HEK293T (cell line): ENCODE measurements at regions not wholly inside any gene's neighbourhood (a gene's known extent, or its start where the extent isn't known, plus 50 kb on each side); places are given as distances from the start of the nearest gene placed in this dataset.

ENCODE experiments used
- CTCF ChIA-PET: fragments of 350-600 bp; formaldehyde crosslinking; extraction: SDS; loops from one replicate; lab custom pipeline; 2021; ENCODE audit warnings: antibody characterized with exemption, inconsistent platforms; lab: Yijun Ruan, JAX
- POLR2A ChIA-PET: fragments of 350-600 bp; formaldehyde crosslinking; extraction: SDS; loops from one replicate; lab custom pipeline; 2020; ENCODE audit warnings: antibody characterized with exemption, inconsistent platforms; lab: Yijun Ruan, JAX
- DNase-seq: peaks from one replicate; pipeline ENCODE4 v3.0.0; 2012; ENCODE audit warnings: mixed read lengths; ENCODE audit errors: extremely low spot score
- ARNT ChIP-seq: fragments of 450-650 bp; IDR thresholded peaks from 2 replicates; pipeline ENCODE4 v1.6.1; 2017; ENCODE audit warnings: mild to moderate bottlenecking
- BHLHE40 ChIP-seq: fragments of 450-650 bp; IDR thresholded peaks from 2 replicates; pipeline ENCODE4 v1.6.1; 2016; ENCODE audit warnings: mild to moderate bottlenecking, moderate library complexity, borderline replicate concordance
- CTBP1 ChIP-seq: fragments of 450-650 bp; IDR thresholded peaks from 2 replicates; pipeline ENCODE4 v1.6.1; 2016; ENCODE audit warnings: borderline replicate concordance
- ELF4 ChIP-seq: fragments of 450-650 bp; IDR thresholded peaks from 2 replicates; pipeline ENCODE4 v1.6.1; 2017; ENCODE audit warnings: antibody characterized with exemption
- FOXA1 ChIP-seq: fragments of 450-650 bp; IDR thresholded peaks from 2 replicates; pipeline ENCODE4 v1.6.1; 2016; ENCODE audit warnings: mild to moderate bottlenecking
- FOXK2 ChIP-seq: fragments of 450-650 bp; IDR thresholded peaks from 2 replicates; pipeline ENCODE4 v1.6.1; 2016; ENCODE audit warnings: mild to moderate bottlenecking
- FOXM1 ChIP-seq: fragments of 450-650 bp; IDR thresholded peaks from 2 replicates; pipeline ENCODE4 v1.6.1; 2017; ENCODE audit warnings: mild to moderate bottlenecking, borderline replicate concordance
- HDGF ChIP-seq: fragments of 450-650 bp; IDR thresholded peaks from 2 replicates; pipeline ENCODE4 v1.6.1; 2017; ENCODE audit warnings: antibody characterized with exemption, borderline replicate concordance
- L3MBTL2 ChIP-seq: fragments of 450-650 bp; conservative IDR thresholded peaks from 2 replicates; pipeline ENCODE4 v1.6.1; 2016; ENCODE audit warnings: mild to moderate bottlenecking
- LEF1 ChIP-seq: fragments of 450-650 bp; IDR thresholded peaks from 2 replicates; pipeline ENCODE4 v1.6.1; 2017; ENCODE audit warnings: mild to moderate bottlenecking, borderline replicate concordance
- NFRKB ChIP-seq: fragments of 450-650 bp; IDR thresholded peaks from 2 replicates; pipeline ENCODE4 v1.6.1; 2016; ENCODE audit warnings: mild to moderate bottlenecking, moderate library complexity
- PKNOX1 ChIP-seq: fragments of 450-650 bp; IDR thresholded peaks from 2 replicates; pipeline ENCODE4 v1.6.1; 2016
- SP1 ChIP-seq: fragments of 450-650 bp; IDR thresholded peaks from 2 replicates; pipeline ENCODE4 v1.6.1; 2017
- SUZ12 ChIP-seq: fragments of 450-650 bp; IDR thresholded peaks from 2 replicates; pipeline ENCODE4 v1.6.1; 2016; ENCODE audit warnings: mild to moderate bottlenecking
- TARDBP ChIP-seq: fragments of 450-650 bp; IDR thresholded peaks from 2 replicates; pipeline ENCODE4 v1.6.1; 2016
- ZNF384 ChIP-seq: fragments of 450-650 bp; IDR thresholded peaks from 2 replicates; pipeline ENCODE4 v1.6.1; 2016

GRCh38 chr5:17429353-17429752 is 68.7 kb upstream of the TAF11L2 start:
- ChIA-PET POLR2A (no interaction called here), CTCF (no interaction called here)
- no peak for TF ChIP-seq SUZ12
- no peak for TF ChIP-seq ELF4
- no peak for TF ChIP-seq PKNOX1
- TF ChIP-seq BHLHE40: no peak
- TF ChIP-seq ARNT: no peak
- no peak for TF ChIP-seq FOXA1
- no peak for TF ChIP-seq FOXM1
- TF ChIP-seq FOXK2: no peak
- no peak for TF ChIP-seq NFRKB
- TF ChIP-seq ZNF384: no peak
- no peak for TF ChIP-seq L3MBTL2
- TF ChIP-seq TARDBP: no peak
- no peak for TF ChIP-seq HDGF
- TF ChIP-seq LEF1: no peak
- no peak for TF ChIP-seq SP1
- no peak for TF ChIP-seq CTBP1
- no peak for DNase-seq

GRCh38 chr5:17430241-17430640 is 67.8 kb upstream of the TAF11L2 start:
- ChIA-PET POLR2A (no interaction called here), CTCF (no interaction called here)
- TF ChIP-seq FOXM1 (no peak), ARNT (no peak), ZNF384 (no peak)
- DNase-seq: no peak

GRCh38 chr5:17431272-17432050 is 66.6 kb upstream of the TAF11L2 start:
- TF ChIP-seq LEF1 (no peak), NFRKB (no peak), SUZ12 (no peak), HDGF (no peak), ELF4 (no peak), BHLHE40 (no peak), ZNF384 (no peak), ARNT (no peak), TARDBP (no peak), FOXA1 (no peak), CTBP1 (no peak), SP1 (no peak), PKNOX1 (no peak), L3MBTL2 (no peak)
- ChIA-PET CTCF (no interaction called here), POLR2A (no interaction called here)
- no peak for DNase-seq

GRCh38 chr5:17432569-17432968 is 65.5 kb upstream of the TAF11L2 start:
- TF ChIP-seq PKNOX1 (no peak), BHLHE40 (no peak), LEF1 (no peak), HDGF (no peak), ELF4 (no peak), NFRKB (no peak), ZNF384 (no peak), FOXA1 (no peak), ARNT (no peak), FOXK2 (no peak), TARDBP (no peak), SUZ12 (no peak), SP1 (no peak), CTBP1 (no peak), FOXM1 (no peak), L3MBTL2 (no peak)
- ChIA-PET CTCF (interaction anchor here (0.6 to 1.4 kb wide), 2 partner anchors 36 to 216 kb away, joined by 3 to 5 read pairs; no protein-coding TSS in a partner anchor), POLR2A (no interaction called here)
- no peak for DNase-seq

- DNase-seq: no peak
- POLR2A ChIA-PET: no interaction called here
- TF ChIP-seq FOXA1 (no peak), CTBP1 (no peak), FOXM1 (no peak), BHLHE40 (no peak), NFRKB (no peak)
- CTCF ChIA-PET: interaction anchor here (1.4 kb wide), 1 partner anchor 217 kb away, joined by 5 read pairs; no protein-coding TSS in a partner anchor
Measured at GRCh38 chr5:17433406-17433805, 64.6 kb upstream of the TAF11L2 start.

- ChIA-PET CTCF (no interaction called here), POLR2A (no interaction called here)
- DNase-seq: no peak
- TF ChIP-seq SUZ12: no peak
- TF ChIP-seq NFRKB: no peak
- TF ChIP-seq HDGF: no peak
- no peak for TF ChIP-seq ELF4
- no peak for TF ChIP-seq FOXM1
- no peak for TF ChIP-seq ARNT
- no peak for TF ChIP-seq SP1
- no peak for TF ChIP-seq LEF1
- TF ChIP-seq L3MBTL2: no peak
- no peak for TF ChIP-seq BHLHE40
Measured at GRCh38 chr5:17434982-17435381, 63.0 kb upstream of the TAF11L2 start.
